Ascending aorta (tissue), 2 donors: ENCODE measurements at regions not wholly inside any gene's neighbourhood (a gene's known extent, or its start where the extent isn't known, plus 50 kb on each side); places are given as distances from the start of the nearest gene placed in this dataset.

Experiments used
- DNase-seq, 2 donors: peaks; one replicate each; pipeline ENCODE4 v3.0.0-alpha.2; 2019; ENCODE audit warnings: low spot score in 2 of 2
- H3K27ac ChIP-seq, 2 donors: fragments of 200-600 bp; sonication (generic); one replicate each; pipeline ENCODE4 v1.5.1; 2016 to 2017; ENCODE audit warnings: mild to moderate bottlenecking in 1 of 2
- H3K27me3 ChIP-seq: fragments of 200-600 bp; sonication (generic); one replicate; pipeline ENCODE4 v1.5.1; 2017
- H3K36me3 ChIP-seq, 2 donors: fragments of 200-600 bp; sonication (generic); one replicate each; pipeline ENCODE4 v1.5.1; 2016
- H3K4me1 ChIP-seq, 2 donors: fragments of 200-600 bp; sonication (generic); one replicate each; pipeline ENCODE4 v1.5.1; 2016 to 2017; ENCODE audit warnings: mild to moderate bottlenecking in 1 of 2
- H3K4me3 ChIP-seq, 2 donors: fragments of 200-600 bp; sonication (generic); one replicate each; pipeline ENCODE4 v1.5.1; 2016 to 2017; ENCODE audit warnings: mild to moderate bottlenecking in 1 of 2
- H3K9me3 ChIP-seq, 2 donors: fragments of 200-600 bp; sonication (generic); one replicate each; pipeline ENCODE4 v1.5.1; 2016
- intact Hi-C: fragments of 100-400 bp; cut with DNase I; formaldehyde crosslinking; loops from one replicate; pipeline ENCODE4 v1.15.1; 2023
- TF ChIP-seq, protein P1 (sequence below), 3 experiments: fragments of 200-600 bp in 2 of 3; fragments of 450-650 bp in 1 of 3; sonication (generic) in 2 of 3; IDR thresholded peaks; one replicate each; pipeline ENCODE4 v1.5.1; 2016 to 2019; ENCODE audit warnings: antibody characterized with exemption in 3 of 3, mild to moderate bottlenecking in 1 of 3, moderate library complexity in 1 of 3

DNA sequence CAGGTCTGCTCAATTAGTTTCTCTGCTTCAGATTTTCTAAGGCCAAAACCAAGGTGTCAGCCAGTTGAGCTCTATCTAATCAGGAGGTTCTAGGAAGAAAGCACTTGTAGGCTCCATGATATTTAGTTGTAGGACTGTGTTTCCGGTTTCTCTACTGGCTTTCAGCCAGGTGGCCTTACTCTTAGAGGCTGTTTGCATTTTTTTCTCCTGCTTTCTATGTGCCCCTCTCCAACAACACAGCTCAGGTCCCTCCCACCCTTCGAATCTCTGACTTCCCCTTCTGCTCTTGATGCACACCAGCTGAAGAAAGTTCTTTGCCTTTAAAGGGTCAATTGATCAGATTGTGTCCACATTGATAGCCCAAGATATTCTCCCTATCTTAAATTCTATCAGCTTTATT lies 245.2 kb downstream of the RAB28 start:
- no peak for DNase-seq
- no peak overlapping the region for H3K27ac ChIP-seq
- TF ChIP-seq, protein P1, sequence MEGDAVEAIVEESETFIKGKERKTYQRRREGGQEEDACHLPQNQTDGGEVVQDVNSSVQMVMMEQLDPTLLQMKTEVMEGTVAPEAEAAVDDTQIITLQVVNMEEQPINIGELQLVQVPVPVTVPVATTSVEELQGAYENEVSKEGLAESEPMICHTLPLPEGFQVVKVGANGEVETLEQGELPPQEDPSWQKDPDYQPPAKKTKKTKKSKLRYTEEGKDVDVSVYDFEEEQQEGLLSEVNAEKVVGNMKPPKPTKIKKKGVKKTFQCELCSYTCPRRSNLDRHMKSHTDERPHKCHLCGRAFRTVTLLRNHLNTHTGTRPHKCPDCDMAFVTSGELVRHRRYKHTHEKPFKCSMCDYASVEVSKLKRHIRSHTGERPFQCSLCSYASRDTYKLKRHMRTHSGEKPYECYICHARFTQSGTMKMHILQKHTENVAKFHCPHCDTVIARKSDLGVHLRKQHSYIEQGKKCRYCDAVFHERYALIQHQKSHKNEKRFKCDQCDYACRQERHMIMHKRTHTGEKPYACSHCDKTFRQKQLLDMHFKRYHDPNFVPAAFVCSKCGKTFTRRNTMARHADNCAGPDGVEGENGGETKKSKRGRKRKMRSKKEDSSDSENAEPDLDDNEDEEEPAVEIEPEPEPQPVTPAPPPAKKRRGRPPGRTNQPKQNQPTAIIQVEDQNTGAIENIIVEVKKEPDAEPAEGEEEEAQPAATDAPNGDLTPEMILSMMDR (IDR thresholded peaks at IDR 0.05), result no peak
- intact Hi-C loops, result no loop called here
- H3K27me3 ChIP-seq, result no peaks in the 10 kb centered on the region
- H3K4me3 ChIP-seq, result no peak overlapping the region
- H3K36me3 ChIP-seq, result no peaks in the 10 kb centered on the region
- no peaks in the 10 kb centered on the region for H3K9me3 ChIP-seq
- H3K4me1 ChIP-seq, result no peaks in the 10 kb centered on the region

GRCh38 chr4:13236485-13236884 lies 247.7 kb downstream of the RAB28 start:
- no peak for DNase-seq
- H3K27ac ChIP-seq, result no peak overlapping the region
- intact Hi-C loops, result no loop called here
- no peaks in the 10 kb centered on the region for H3K27me3 ChIP-seq
- H3K36me3 ChIP-seq, result no peaks in the 10 kb centered on the region
- H3K9me3 ChIP-seq, result no peaks in the 10 kb centered on the region
- no peaks in the 10 kb centered on the region for H3K4me1 ChIP-seq
- H3K4me3 ChIP-seq, result no peak overlapping the region
- TF ChIP-seq, protein P1 (IDR thresholded peaks at IDR 0.05), result no peak

- H3K9me3 ChIP-seq, result no peaks in the 10 kb centered on the region
- no peaks in the 10 kb centered on the region for H3K4me1 ChIP-seq
- TF ChIP-seq, protein P1 (IDR thresholded peaks at IDR 0.05), result no peak
- no peak overlapping the region for H3K4me3 ChIP-seq
- no peak for DNase-seq
- H3K27me3 ChIP-seq, result no peaks in the 10 kb centered on the region
- H3K27ac ChIP-seq, result no peak overlapping the region
- no peaks in the 10 kb centered on the region for H3K36me3 ChIP-seq
- intact Hi-C loops, result no loop called here
Measured at GRCh38 chr4:13233755-13234154, 250.4 kb downstream of the RAB28 start.

DNA sequence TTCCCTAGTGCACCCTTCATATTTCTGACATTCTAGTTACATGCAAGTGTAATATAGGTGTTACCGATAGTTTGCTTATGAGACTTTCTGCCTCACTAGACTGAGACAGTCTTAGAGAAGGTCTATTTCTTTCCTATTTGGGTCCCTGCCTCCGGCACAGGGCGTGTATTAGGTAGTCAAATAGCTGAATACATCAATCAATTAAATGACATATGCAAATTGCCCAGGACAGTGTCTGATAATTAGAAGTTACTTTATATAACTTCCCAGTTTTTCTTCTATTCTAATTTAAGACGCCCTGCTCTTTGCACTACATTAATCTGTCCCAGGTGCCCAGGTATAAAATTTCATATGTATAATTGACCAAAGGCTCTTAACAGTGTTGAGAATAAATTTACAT lies 264.2 kb downstream of the RAB28 start:
- TF ChIP-seq, protein P1 (IDR thresholded peaks at IDR 0.05), result no peak
- H3K9me3 ChIP-seq, result no peaks in the 10 kb centered on the region
- no peak for DNase-seq
- intact Hi-C loops, result no loop called here
- H3K4me3 ChIP-seq, result no peak overlapping the region
- H3K27ac ChIP-seq, result no peak overlapping the region
- no peaks in the 10 kb centered on the region for H3K27me3 ChIP-seq
- no peaks in the 10 kb centered on the region for H3K36me3 ChIP-seq
- H3K4me1 ChIP-seq, result peaks cover 0 to 3% of the 10 kb centered on the region in 2 donors

DNA sequence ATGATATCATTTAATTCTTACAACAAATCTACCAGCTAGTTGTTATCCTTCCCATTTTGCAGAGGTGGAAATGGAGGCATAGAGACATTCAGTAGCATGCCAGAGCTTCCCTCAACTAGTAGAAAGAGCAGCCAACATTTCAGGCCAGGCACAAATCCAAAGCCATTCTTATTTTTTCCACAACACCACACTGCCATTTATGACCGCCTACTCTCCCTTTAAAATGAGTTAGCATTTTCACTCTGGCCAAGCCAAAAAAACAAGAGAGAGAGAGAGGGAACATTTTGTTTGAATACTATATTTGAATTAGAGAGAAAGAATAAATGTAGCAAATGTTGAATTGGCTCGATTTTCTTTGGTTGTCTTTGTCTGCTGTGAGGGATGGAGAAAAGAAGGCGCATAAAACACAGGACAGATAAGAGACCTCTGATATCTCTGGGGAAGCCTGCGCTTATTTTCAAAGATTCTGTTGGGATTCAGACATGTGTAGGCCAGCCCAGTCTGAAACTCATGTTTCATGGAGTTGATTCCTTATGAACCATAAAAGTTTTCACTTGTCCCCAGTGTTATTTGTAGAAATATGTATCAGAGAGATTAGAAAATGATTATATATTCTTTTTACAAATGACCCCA lies 265.7 kb downstream of the RAB28 start:
- TF ChIP-seq, protein P1 (IDR thresholded peaks at IDR 0.05), result no peak
- peak overlapping the region; percentile 56 to 78 for H3K27ac ChIP-seq
- H3K27me3 ChIP-seq, result no peaks in the 10 kb centered on the region
- peaks cover 0 to 3% of the 10 kb centered on the region in 2 donors for H3K4me1 ChIP-seq
- H3K9me3 ChIP-seq, result no peaks in the 10 kb centered on the region
- no peak overlapping the region for H3K4me3 ChIP-seq
- no peaks in the 10 kb centered on the region for H3K36me3 ChIP-seq
- intact Hi-C loops, result no loop called here
- peak in 1 of 2 donors; percentile 65 for DNase-seq

- intact Hi-C loops, result no loop called here
- H3K27me3 ChIP-seq, result no peaks in the 10 kb centered on the region
- H3K27ac ChIP-seq, result no peak overlapping the region
- H3K36me3 ChIP-seq, result no peaks in the 10 kb centered on the region
- TF ChIP-seq, protein P1 (IDR thresholded peaks at IDR 0.05), result no peak
- H3K4me3 ChIP-seq, result no peak overlapping the region
- H3K4me1 ChIP-seq, result peaks cover 0 to 3% of the 10 kb centered on the region in 2 donors
- no peak for DNase-seq
- H3K9me3 ChIP-seq, result no peaks in the 10 kb centered on the region
Measured at GRCh38 chr4:13215560-13215959, 268.6 kb downstream of the RAB28 start.
